ENCODE measurements at regions not wholly inside any gene's neighbourhood (a gene's known extent, or its start where the extent isn't known, plus 50 kb on each side); places are given as distances from the start of the nearest gene placed in this dataset.

DNA sequence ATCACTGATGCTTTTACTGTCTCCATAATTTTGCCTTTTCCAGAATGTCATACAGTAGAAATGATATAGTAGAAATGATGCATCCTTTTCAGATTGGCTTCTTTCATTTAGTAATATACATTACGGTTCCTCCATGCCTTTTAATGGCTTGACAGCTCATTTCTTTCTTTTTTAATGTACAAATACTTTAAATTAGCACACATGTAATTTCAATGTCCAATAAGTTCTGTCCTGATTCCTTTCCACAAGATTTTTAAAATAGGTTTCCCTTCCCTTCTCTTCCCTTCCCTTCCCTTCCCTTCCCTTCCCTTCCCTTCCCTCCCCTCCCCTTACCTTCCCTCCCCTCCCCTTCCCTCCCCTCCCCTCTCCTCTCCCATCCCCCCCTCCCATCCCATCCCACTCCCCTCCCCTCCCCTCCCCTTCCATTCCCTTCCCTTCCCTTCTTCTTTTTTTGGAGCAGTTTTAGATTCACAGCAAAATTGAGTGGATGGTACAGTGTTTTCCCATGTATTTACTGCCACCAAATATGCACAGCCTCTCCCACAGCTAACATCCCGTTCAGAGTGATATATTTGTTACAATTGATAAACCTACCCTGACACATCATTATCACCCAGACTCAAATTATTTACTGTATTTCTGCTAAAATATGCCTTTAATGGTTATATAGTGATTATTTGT, 398.8 kb downstream of the RNF144B start:
- no peak for DNase-seq

DNA sequence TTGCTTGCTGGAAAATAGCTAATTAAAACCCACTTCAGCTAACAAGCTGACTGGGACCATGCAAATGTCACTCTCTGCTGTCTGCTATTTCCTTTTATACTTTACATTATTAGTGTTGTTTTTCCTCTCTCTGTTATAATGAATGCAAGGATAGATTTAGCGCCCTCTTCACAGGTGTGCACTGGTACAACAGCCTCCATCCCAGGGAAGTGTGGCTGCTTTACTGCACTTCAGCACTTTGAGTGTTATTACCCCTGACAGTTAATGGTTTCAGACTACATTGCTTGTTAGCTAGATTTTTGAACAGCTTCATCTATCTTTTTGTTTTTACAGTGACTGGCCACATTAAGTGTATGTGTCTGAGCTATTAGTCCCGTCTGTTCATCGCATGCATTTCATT, 405.7 kb downstream of the RNF144B start:
- DNase-seq = no peak

DNA sequence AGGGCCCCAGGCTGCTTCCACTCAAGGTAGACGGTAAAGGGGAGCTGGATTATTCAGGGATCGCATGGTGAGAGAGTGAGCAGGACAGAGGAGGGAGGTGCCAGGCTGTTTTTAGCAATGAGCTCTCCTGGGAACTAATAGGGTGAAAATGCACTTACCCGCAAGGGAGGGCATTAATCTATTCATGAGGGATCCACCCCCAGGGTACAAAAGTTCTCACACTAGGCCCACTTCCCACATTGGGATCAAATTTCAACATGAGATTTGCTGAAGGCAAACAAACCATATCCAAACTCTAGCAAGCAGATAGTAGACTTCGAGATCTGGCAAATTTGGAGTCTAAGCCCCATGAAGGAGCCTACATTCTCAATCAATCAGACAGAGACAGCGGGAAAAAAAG, 408.6 kb downstream of the RNF144B start:
- no peak for DNase-seq

DNA sequence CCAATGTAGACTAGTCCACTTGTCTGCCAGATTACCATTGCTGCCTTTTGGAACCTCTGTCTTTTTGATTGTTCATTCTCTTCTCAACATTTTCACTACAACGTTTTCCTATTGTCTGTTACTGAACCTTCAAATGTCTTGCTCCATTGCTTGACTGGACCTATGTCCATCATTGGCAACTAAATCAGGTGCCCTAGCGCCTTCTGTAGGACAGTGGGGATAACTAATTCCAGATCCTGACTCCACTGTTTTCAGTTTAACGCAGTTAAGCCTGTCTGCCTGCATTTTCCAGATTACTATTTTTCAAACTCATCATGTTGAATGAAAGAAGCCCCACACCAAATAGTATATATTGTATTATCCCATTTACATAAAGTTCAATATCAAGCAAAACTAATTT, 433.6 kb downstream of the RNF144B start:
- no peak for DNase-seq

DNA sequence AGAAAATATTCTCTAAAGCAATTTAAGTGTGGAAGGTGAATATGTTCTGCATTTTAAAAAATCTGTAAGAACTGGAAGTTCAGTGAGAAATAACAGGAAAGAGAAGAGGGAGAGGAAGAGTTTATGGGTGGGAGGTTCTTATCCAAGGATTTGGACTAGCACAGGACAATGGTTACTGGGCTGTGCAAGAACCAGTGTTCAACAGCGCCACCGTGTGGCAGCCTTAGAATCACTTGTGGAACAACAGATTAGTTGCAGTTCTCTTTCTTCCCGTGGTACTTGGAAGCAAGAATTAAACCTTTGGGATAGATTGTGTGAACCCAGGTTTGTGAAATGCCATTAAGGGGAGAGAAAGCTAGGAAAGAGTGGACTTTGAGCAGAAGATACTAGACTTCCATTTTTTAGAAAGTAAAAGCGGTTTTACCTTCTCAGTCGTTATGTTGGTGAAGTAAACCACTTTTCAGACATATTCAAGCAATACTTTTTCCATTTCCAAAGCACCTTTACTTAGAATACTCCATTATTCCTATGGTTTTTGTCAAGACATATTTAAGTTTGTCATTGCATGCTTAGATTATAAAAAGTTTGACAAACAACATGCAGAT, 436.7 kb downstream of the RNF144B start:
- peak; percentile 29 for DNase-seq

DNA sequence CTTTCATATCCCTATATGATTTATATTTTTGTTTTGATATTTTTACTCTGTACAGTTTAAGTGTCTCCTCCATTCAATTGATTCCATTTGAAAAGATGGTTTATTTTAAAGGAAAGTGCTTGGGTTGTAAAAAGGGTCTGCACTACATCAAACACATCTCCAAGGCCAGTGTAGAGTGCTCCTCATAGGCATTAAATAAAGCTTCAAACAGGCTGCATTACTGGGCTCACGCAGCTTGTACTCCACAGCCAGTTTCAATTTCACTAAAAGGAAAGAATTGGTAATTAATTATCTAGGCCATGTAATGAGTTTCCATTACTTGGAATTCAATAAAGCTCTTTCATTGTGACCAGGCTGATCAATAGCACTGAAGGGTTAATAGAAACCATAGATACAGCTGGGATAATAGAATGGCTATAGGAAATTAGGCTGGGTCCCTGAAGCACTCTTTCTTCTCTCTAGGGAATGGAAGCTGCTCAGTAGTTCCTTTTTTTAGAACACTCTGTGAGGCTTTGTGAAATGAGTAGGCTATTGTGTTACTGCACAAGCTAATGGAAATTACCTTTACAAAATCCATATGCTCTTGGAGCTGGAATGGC, 442.2 kb downstream of the RNF144B start:
- DNase-seq = no peak

DNA sequence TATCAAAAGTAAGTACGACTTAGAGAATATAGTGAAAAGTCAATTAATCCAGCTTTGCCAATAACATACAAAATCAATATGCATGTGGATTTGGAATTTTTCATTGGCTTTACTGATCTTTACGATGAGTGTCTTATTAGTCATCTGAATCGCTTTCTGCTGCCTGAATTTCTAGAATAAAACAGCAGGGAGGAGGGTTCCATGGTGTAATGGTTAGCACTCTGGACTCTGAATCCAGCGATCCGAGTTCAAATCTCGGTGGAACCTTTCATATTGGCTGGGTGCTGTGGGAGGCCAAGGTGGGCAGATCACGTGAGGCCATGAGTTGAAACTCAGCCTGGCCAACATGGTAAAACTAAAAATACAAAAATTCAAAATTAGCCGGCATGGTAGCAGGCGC, 448.8 kb downstream of the RNF144B start:
- no peak for DNase-seq

DNA sequence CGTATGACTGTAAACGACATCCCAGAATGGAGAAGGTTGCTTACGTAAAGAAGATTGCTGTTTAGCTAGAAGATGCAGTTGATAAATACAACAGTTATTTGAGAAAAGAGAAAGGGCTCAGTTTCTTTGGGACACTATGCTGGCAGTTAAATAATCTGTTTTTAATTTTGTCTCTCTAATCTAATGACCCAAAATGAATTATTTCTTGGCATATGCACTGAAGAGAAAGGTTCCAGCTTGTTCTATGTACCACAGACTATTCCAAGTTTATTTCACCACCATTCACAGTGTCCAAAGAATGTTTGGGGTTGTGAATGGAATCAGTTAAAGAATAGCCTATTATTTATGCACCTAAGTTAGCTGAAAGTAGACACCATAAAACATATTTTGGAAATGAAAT, 449.9 kb downstream of the RNF144B start:
- no peak for DNase-seq

DNA sequence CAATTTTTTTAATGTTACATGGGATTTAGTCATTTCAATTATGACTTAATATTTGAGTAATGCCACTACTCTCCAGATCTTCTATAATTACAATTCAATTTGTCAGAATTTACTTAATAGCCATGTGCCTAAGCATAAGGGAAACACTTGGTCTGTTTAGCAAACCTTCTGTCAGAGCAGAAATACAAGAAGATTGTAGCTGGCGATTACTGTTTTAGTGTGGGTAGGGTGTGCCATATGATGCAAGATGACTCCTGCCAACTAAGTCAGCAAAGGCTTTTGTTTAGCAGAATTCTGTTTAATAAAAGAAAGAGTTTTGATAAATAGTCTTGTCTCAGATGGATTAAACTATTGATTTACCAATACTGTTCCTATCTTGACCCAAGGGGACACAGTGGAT, 455.4 kb downstream of the RNF144B start:
- no peak for DNase-seq

DNA sequence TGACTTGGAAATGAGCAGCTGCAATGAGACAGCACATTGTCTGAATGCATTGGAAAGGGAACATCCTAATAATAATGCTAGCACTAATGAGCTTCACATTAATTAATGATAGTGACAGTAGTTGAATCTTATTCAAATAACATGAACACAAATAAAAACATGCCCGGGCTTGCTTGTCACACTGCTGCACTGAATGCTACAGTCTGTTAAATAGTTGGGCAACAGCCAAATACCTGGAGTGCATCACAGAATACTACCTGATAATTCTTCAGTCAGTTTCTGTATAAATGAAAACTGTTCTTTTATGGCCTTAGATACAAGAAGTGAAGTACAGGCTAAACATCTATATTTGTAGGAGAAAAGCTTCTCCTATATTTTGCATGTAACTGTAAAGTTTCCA, 458.7 kb downstream of the RNF144B start:
- no peak for DNase-seq

DNA sequence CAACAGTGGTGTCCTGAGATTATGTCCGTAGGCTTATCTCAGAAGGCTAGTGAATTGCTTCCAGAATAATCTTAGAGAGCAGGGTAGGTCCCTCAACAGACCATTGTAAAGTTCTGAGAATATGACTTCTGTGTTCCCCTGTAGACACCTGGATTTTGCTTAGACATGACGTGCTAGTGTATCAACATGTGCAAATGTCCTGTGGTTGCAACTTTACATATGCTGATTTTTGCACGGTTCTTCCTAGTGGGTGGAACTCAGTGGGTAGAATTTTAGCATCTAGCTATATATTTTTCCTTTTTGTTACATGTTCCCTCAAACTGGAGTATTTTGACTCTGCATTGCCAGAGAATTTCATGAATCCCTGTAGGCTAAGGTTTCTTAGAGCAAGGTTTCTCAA, 459.2 kb downstream of the RNF144B start:
- no peak for DNase-seq

DNA sequence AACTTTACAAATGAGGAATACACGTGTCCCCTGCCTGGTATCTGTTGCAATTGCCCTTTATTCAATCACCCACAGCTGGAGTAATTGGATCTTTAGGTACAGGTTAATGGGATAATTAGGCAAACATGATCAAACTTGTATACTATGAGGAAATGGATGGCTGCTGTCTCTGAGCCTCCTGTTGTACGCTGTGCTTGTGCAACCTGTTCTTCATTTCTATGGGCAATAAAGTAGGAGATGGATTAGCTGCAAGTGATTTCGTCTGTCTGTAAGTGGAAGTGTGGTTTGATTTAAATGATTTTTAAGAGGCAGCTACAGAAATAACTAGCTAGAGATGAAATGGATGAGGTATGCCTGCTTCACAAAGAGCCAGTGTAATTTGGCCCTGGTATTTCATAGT, 474.1 kb downstream of the RNF144B start:
- DNase-seq = no peak

DNA sequence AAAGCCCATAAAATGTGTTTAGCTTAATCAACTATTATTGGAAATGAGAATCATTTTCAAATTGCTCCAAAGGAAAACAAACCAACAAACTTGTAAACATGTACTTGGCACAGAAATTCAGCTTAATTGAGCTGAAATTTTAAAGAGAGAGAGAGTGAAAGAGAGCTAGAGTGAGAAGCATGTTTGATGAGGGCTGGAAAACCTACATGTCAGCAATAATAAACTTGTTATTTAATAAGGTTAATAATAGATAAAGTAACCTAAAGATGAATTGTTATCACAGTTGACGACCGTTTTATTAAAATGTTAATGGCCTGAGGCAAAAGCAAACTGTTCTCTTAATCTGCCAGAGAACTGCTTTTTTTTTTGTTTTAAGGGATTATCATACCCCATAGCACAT, 496.1 kb downstream of the RNF144B start:
- no peak for DNase-seq

DNA sequence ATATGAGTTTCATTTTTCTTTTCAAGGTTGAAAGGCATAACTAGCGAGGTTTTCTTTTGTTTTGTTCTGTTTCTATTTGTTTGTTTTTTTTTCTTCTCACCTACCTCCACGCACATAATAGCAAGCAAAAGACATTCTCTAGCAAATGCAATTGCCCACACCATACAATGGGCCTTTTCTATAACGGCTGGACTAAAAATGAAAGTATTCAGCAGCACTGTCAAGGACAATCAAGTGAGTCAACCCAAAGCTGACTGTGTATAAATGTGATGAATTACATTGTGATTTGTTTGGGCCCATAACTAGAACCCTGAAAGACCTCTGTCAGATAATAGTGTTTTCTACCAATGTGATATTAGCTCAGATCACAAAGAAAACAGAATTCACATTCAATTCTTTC, 496.7 kb downstream of the RNF144B start:
- DNase-seq = no peak

DNA sequence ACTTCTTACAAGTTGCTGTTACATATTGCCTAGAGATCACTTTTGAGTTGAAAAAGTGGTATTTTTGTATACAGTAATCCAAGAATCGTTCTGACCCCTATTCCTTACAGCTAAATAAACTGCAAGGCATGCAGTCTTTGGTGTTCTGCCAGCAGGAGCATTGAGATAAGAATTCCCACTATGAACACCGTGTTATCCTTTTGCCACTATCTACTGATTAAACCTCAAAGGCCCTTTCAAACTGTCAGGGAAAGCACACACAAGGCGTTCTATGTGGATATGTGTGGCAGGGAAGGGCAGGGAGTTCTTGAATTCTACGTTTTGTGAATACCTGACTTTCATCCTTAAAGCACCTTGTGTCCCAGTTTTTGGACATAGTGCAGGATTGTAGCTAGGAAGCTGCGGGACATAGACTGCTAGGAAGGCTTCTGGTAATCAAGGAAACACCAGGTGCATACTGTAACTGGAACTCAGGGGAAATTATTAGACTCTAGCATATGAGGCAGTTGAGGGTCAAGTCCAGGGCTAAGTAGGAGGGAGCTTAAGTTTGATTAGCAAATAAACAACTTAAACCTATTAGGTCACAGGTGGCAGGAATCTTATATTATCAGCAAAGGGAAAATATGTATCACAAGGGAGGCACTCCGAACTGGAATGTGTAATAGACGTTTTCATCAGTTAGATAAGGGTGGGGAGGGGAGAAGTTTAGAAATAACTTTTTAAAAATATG, 506.6 kb downstream of the RNF144B start:
- DNase-seq = no peak

DNA sequence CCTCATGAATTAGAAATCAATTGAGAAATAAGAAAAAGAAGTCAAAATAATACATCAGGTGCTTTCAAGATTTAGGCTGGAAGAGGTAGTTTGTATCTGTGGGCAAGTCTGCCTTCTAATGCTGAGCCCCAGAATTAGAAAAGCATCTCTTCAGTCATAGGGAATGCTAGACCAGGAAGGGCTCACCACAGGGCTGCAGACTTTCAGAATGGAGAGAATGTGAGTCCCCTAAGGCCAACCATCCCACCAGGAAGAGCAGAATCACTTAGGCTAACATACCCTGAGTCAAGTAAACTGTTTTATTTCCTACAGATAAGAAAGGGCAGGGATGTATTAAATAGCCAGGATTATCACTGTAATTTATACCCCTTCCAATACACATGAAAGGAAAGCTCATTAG, 510.2 kb downstream of the RNF144B start:
- no peak for DNase-seq

DNA sequence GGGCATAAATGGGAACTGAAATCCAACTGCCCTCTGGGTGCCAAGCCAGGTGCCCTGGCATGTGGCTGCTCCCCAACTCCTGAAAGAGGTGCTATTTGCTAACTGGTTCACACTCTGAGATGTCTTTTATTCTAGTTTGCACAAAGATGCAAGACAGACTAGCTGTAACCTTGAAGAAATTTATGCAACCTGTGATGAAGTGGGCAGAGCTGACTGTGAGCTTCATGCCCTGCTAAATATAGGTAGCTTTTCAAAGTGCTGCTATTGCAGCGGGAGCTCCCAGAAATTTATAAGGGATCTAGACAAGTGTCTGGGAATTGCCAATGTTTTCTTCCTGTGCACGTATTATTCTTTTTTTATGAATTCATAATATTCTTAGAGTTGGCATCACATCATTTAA, 517.5 kb downstream of the RNF144B start:
- DNase-seq = no peak

DNA sequence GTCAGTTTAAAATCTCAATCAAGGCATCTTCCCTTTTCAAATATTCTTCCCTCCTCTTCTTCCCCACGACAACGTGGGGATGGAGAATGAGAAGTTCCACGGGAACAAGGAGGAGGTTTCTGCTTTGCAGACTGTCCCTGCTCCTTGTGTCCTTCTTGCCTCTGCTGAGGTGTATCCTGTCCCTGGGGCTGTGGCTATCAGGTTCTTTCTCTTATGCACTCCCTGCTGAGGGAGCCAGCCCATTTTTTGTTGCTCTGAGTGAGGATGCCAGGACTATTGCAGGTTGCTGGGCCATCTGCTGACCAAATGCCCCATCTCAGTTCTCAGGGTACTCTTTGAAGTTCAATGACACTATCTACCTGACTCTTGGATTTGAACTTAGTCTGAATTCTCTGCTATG, 533.6 kb downstream of the RNF144B start:
- DNase-seq = peak; percentile 2

DNA sequence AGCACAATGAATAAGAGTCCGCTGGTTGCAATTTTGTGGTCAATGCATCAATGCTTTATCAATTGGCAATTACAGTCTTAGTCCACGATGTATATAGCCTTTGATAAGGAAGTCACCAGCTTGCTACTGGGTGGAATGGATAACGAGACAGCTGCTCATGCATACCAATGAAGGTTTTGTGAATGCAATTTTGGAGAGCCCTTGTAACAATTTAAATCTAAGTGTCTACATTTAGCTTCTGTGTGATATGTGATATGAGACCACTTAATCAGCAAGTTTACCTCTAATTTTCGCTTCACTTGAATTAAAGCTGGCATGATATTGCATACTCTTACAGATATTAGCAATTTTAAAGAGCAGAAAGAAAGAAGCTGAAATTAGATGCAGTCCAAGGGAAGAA, 543.9 kb downstream of the RNF144B start:
- DNase-seq = no peak

DNA sequence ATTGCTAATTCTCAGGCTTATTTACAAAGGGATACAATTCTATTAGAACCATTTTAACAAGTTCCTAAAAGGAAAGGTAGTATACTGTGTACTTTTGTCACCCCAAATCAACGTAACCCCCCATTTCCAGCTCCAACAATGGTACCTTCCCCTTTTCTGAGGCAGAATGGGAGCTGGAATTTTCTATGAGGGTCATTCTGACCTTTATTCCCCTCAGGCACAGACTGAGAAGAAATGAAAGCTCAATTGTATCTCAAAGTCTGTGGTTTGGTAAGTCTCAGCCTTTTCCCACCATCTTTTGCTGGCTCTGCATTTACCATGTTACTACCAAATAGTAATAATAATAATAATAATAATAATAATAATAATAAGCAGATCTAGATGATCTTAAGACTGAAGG, 571.0 kb downstream of the RNF144B start:
- no peak for DNase-seq

DNA sequence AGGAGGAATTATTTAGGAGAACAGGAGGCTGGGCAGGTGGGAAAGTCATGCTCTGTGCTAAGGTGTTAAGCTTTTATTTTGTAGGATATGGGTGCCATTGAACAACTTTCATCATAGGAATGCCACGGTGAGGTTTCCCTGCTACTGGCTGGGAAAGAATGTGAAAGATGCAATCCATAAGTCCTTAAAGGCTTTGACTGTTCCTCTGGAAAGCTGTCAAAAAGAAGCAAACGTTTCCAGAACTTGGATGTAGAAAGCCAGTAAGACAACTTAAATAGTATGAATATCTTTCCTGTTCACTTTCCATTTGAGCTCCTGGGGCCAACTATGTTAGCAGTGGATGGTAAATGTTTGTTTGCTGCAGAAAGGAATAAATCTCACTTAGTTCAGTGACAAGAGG, 574.4 kb downstream of the RNF144B start:
- no peak for DNase-seq

DNA sequence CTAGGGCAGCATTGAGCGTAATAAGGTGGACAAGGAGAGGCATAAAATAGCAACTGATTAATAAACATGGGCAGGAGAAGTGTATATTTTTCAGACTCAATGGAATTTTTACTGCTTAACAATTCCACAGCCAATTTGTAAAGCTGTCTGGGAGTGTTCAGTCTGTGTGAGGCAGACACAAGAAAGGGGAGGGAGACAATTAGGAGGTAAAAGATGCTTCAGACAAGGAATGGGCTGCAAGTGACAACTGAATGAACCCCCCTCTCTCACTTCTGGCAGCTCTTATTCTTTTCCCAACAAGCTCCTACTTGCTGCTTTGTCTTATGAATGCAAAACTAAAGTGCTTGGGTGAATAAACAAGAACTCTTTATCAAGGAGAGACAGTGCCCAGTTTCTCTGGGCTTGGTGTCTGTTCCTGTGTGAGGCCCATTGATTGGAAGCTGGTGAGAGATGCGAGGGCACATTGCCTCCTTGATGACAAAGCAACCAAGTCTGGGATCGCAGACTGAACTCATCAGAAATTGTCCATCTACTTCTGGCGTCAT, 575.3 kb downstream of the RNF144B start:
- no peak for DNase-seq

DNA sequence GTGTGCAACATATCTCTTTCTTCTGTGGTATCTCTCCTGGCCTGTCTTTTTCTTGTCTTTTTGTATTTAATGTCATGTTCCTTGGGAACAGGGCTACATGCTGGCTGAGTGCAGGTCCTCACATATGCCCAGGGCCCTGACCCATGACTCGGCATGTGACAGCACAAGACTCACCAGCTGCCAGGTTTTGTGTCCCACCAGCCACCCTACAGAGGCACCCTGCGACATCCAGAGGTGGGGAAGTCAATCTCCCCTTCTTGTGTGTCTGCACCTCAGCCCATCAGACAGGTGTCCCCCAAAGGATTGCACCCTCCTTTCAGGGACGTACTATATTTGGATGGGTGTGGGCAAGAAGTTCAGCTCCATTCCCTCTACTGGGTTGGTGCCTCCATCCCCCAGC, 576.3 kb downstream of the RNF144B start:
- no peak for DNase-seq

DNA sequence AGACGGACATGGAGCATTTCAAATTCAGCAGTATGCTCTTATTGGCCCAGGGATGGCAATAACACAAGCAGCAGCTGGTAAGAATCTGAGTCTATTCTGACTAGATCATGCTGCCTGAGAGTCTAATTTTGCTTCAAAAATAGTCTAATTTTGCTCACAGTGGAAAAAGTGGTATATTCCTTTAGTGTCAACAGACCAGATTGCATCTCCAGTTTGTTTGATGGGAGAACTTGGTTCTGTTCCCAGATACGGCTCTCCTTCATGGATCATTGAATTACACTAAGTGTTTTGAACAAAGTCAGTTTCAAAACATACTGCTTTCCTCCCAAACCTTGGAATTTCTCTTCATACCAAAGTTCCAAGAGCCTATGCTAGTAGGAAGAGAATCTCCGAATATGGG, 586.1 kb downstream of the RNF144B start:
- no peak for DNase-seq

Measured in COR-L47 (cell line).